HG03354 (cell line): ENCODE measurements at regions not wholly inside any gene's neighbourhood (a gene's known extent, or its start where the extent isn't known, plus 50 kb on each side); places are given as distances from the start of the nearest gene placed in this dataset.
"Not testable (repeated sequence)": the region's sequence is repeated elsewhere in the genome, so short reads cannot be mapped to it uniquely, and the experiment has no call there.

ENCODE experiments used
- ATAC-seq: cut with Tn5 transposase; IDR thresholded peaks from one replicate; pipeline ENCODE4 v1.9.1; 2021; ENCODE audit warnings: mild to moderate bottlenecking; ENCODE audit not compliant: unreplicated experiment, poor library complexity, severe bottlenecking

GRCh38 chr2:8246137-8246536 lies 435.7 kb upstream of the ID2 start:
- no peak for ATAC-seq

GRCh38 chr2:8247905-8248622 lies 433.8 kb upstream of the ID2 start:
- ATAC-seq = no peak

GRCh38 chr2:8248623-8248957 lies 433.3 kb upstream of the ID2 start:
- ATAC-seq = no peak

GRCh38 chr2:8249141-8249540 lies 432.7 kb upstream of the ID2 start:
- ATAC-seq = no peak

- ATAC-seq = no peak
Measured at GRCh38 chr2:8249769-8250168, 432.1 kb upstream of the ID2 start.

- ATAC-seq = not testable (repeated sequence)
Measured at GRCh38 chr2:8250290-8250689, 431.6 kb upstream of the ID2 start.

GRCh38 chr2:8251291-8251690 lies 430.6 kb upstream of the ID2 start:
- ATAC-seq = no peak

GRCh38 chr2:8251856-8252255 lies 430.0 kb upstream of the ID2 start:
- ATAC-seq = no peak

- peak; percentile 99 for ATAC-seq
Measured at GRCh38 chr2:8252997-8253694, 428.7 kb upstream of the ID2 start.

GRCh38 chr2:8253781-8254180 lies 428.1 kb upstream of the ID2 start:
- ATAC-seq = peak; percentile 14

GRCh38 chr2:8254214-8254613 lies 427.6 kb upstream of the ID2 start:
- not testable (repeated sequence) for ATAC-seq

- no peak for ATAC-seq
Measured at GRCh38 chr2:8254791-8255447, 426.9 kb upstream of the ID2 start.

GRCh38 chr2:8255448-8255800 lies 426.4 kb upstream of the ID2 start:
- no peak for ATAC-seq

GRCh38 chr2:8256905-8257304 lies 425.0 kb upstream of the ID2 start:
- no peak for ATAC-seq

- ATAC-seq = no peak
Measured at GRCh38 chr2:8257502-8257901, 424.4 kb upstream of the ID2 start.

- ATAC-seq = no peak
Measured at GRCh38 chr2:8258406-8258805, 423.4 kb upstream of the ID2 start.

- ATAC-seq = no peak
Measured at GRCh38 chr2:8259106-8259840, 422.6 kb upstream of the ID2 start.

- ATAC-seq = no peak
Measured at GRCh38 chr2:8259841-8260178, 422.0 kb upstream of the ID2 start.

GRCh38 chr2:8260213-8260612 lies 421.6 kb upstream of the ID2 start:
- no peak for ATAC-seq

- no peak for ATAC-seq
Measured at GRCh38 chr2:8263901-8264300, 418.0 kb upstream of the ID2 start.

- ATAC-seq = no peak
Measured at GRCh38 chr2:8264981-8265380, 416.9 kb upstream of the ID2 start.
